ENCODE measurements at regions not wholly inside any gene's neighbourhood (a gene's known extent, or its start where the extent isn't known, plus 50 kb on each side); places are given as distances from the start of the nearest gene placed in this dataset.

GRCh38 chr9:104206766-104207165, 112.7 kb downstream of the SMC2 start:
- H3K23me2 ChIP-seq (ENCODE audit: insufficient read length, low read depth, low read length, poor library complexity, severe bottlenecking) = no peaks in the 10 kb centered on the region
- no peak overlapping the region for H3K56ac ChIP-seq (ENCODE audit: insufficient read length, low read depth, low read length)
- no peaks in the 10 kb centered on the region for H3K27me3 ChIP-seq (ENCODE audit: insufficient read depth, low read length)
- H3K18ac ChIP-seq (ENCODE audit: insufficient read length, low read depth, low read length) = no peak overlapping the region
- no peak overlapping the region for H3K4me3 Mint-ChIP-seq
- peaks cover 0 to 6% of the 10 kb centered on the region in 2 experiments; a peak in 1 of 4 replicates for H3K4me1 Mint-ChIP-seq
- no peak overlapping the region for H3K23ac ChIP-seq (ENCODE audit: insufficient read length, low read depth, low read length)
- no peak overlapping the region for H2BK5ac ChIP-seq (ENCODE audit: insufficient read length, low read length)
- H3K9me3 ChIP-seq (ENCODE audit: control insufficient read depth, low read depth, low read length) = no peaks in the 10 kb centered on the region
- no peak overlapping the region for H3K14ac ChIP-seq (ENCODE audit: insufficient read depth, low read length)
- H3K4me1 ChIP-seq (ENCODE audit: insufficient read depth, low read length) = no peaks in the 10 kb centered on the region
- H2AFZ ChIP-seq (ENCODE audit: low read length) = no peak overlapping the region
- WGBS (ENCODE audit: extremely low coverage, insufficient read length, low lambda C conversion rate) = no CpG with 5 or more reads among the region's 3 CpGs
- H3K9ac ChIP-seq (ENCODE audit: extremely low read depth, insufficient read length, low read length) = no peak overlapping the region
- no peak overlapping the region for H3K27ac Mint-ChIP-seq
- H4K20me1 ChIP-seq (ENCODE audit: control insufficient read depth, insufficient read depth, insufficient read length) = no peaks in the 10 kb centered on the region
- no peak for DNase-seq
- no peaks in the 10 kb centered on the region for H3K9me3 Mint-ChIP-seq
- H3K27me3 Mint-ChIP-seq (ENCODE audit: low read depth) = no peaks in the 10 kb centered on the region
- H4K91ac ChIP-seq (ENCODE audit: insufficient read length, low read depth, low read length) = no peak overlapping the region
- H3K79me1 ChIP-seq (ENCODE audit: insufficient read depth, low read depth, low read length, poor library complexity, severe bottlenecking) = no peaks in the 10 kb centered on the region
- TF ChIP-seq, protein P1, sequence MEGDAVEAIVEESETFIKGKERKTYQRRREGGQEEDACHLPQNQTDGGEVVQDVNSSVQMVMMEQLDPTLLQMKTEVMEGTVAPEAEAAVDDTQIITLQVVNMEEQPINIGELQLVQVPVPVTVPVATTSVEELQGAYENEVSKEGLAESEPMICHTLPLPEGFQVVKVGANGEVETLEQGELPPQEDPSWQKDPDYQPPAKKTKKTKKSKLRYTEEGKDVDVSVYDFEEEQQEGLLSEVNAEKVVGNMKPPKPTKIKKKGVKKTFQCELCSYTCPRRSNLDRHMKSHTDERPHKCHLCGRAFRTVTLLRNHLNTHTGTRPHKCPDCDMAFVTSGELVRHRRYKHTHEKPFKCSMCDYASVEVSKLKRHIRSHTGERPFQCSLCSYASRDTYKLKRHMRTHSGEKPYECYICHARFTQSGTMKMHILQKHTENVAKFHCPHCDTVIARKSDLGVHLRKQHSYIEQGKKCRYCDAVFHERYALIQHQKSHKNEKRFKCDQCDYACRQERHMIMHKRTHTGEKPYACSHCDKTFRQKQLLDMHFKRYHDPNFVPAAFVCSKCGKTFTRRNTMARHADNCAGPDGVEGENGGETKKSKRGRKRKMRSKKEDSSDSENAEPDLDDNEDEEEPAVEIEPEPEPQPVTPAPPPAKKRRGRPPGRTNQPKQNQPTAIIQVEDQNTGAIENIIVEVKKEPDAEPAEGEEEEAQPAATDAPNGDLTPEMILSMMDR (conservative IDR thresholded peaks at IDR 0.05) = no peak
- no peaks in the 10 kb centered on the region for H3K79me2 ChIP-seq (ENCODE audit: insufficient read depth, low read length)
- no peak overlapping the region for H4K5ac ChIP-seq (ENCODE audit: insufficient read length, low read depth, low read length)
- H2AK5ac ChIP-seq (ENCODE audit: insufficient read length, low read length) = no peak overlapping the region
- no peak overlapping the region for H2BK20ac ChIP-seq (ENCODE audit: low read depth, low read length, poor library complexity, severe bottlenecking)
- H2BK15ac ChIP-seq (ENCODE audit: low read depth, low read length) = no peak overlapping the region
- H2BK12ac ChIP-seq (ENCODE audit: insufficient read length, low read depth, low read length) = no peak overlapping the region
- no peak overlapping the region for H2BK120ac ChIP-seq (ENCODE audit: low read depth, low read length, poor library complexity, severe bottlenecking)
- no peaks in the 10 kb centered on the region for H3K36me3 Mint-ChIP-seq (ENCODE audit: insufficient read depth in 1 of 3, low read depth in 3 of 3)
- no peak overlapping the region for H3K4me2 ChIP-seq (ENCODE audit: insufficient read depth, insufficient read length, low read length)
- H3K27ac ChIP-seq (ENCODE audit: insufficient read length, low read depth, low read length) = no peak overlapping the region
- no peak overlapping the region for H3T11ph ChIP-seq (ENCODE audit: low read length)
- H4K8ac ChIP-seq (replicated peaks; ENCODE audit: insufficient read length, low read depth, low read length) = no peak overlapping the region
- no peak overlapping the region for H3K4ac ChIP-seq (ENCODE audit: low read depth, low read length)

Data from H9 (cell line).